AG09309 (cell line): ENCODE measurements at regions not wholly inside any gene's neighbourhood (a gene's known extent, or its start where the extent isn't known, plus 50 kb on each side); places are given as distances from the start of the nearest gene placed in this dataset.

ENCODE experiments used
- DNase-seq: peaks from one replicate; pipeline ENCODE4 v3.0.0-alpha.2; 2010; ENCODE audit warnings: low read depth
- H3K4me3 ChIP-seq: 2 replicates; pipeline ENCODE4 v1.5.1; 2011; ENCODE audit warnings: mild to moderate bottlenecking, low read depth, low read length, moderate library complexity; ENCODE audit not compliant: control insufficient read depth
- CTCF ChIP-seq: IDR thresholded peaks from 2 replicates; pipeline ENCODE4 v1.5.1; 2011; ENCODE audit warnings: mild to moderate bottlenecking, low read depth, low read length, inconsistent platforms; ENCODE audit not compliant: insufficient read depth, control insufficient read depth; ENCODE audit errors: missing control alignments

GRCh38 chr13:34347784-34348573 is 530.0 kb downstream of the RFC3 start:
- H3K4me3 ChIP-seq: no peak overlapping the region
- DNase-seq: no peak
- no peak for TF ChIP-seq CTCF

GRCh38 chr13:34349091-34349722 is 531.3 kb downstream of the RFC3 start:
- no peak overlapping the region for H3K4me3 ChIP-seq
- TF ChIP-seq CTCF: no peak
- peak; percentile 99 for DNase-seq

DNA sequence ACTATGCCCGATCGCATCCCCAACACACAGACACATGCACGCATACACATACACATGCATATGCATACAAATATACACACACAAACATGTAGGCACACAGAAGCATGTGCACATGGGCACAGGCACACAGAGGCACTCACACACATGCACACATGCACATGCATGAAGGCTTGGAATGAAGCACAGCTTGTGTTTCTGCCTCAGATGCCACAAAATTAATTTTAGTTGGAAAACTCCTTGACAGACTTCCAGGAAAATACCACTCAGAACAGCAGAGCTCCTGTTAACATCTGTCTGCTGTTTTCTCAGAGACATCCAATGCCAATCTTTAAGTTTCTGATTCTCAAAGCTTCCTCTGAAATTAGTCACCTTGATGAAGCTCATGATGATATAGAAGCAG is 532.7 kb downstream of the RFC3 start:
- H3K4me3 ChIP-seq: no peak overlapping the region
- DNase-seq: no peak
- no peak for TF ChIP-seq CTCF

DNA sequence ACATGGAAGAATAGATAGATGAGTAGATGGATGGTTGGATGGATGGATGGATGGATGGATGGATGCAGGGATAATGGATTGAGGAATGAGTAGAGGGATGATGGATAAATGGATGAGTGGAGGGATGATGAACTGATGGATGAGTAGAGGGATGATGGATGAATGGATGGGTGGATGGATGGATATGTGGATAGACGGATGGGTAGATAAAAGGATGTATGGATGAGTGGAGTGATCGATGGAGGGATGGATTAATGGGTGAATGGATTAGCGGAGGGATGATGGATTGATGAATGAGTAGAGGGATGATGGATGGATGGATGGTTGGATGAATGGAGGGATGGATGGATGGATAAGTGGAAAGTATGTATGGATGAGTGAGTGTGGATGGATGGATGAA is 533.2 kb downstream of the RFC3 start:
- H3K4me3 ChIP-seq: no peak overlapping the region
- no peak for TF ChIP-seq CTCF
- DNase-seq: no peak

GRCh38 chr13:34352958-34353357 is 535.0 kb downstream of the RFC3 start:
- no peak overlapping the region for H3K4me3 ChIP-seq
- DNase-seq: no peak
- TF ChIP-seq CTCF: no peak

GRCh38 chr13:34356686-34357434 is 538.9 kb downstream of the RFC3 start:
- no peak for TF ChIP-seq CTCF
- H3K4me3 ChIP-seq: no peak overlapping the region
- DNase-seq: no peak
